Right atrium auricular region (tissue), 2 donors: ENCODE measurements at regions not wholly inside any gene's neighbourhood (a gene's known extent, or its start where the extent isn't known, plus 50 kb on each side); places are given as distances from the start of the nearest gene placed in this dataset.

ENCODE experiments used
- DNase-seq: peaks from one replicate; pipeline ENCODE4 v3.0.0-alpha.2; 2019; ENCODE audit warnings: low spot score
- H3K27ac ChIP-seq, 2 donors: fragments of 200-600 bp; sonication (generic); 1 replicate in 1 of 2; 2 replicates in 1 of 2; pipeline ENCODE4 v1.5.1; 2016 to 2019
- H3K27me3 ChIP-seq, 2 donors: fragments of 200-600 bp; sonication (generic); one replicate each; pipeline versions ENCODE4 v1.5.1 to v1.6.0; 2017 to 2019
- H3K36me3 ChIP-seq: fragments of 200-600 bp; sonication (generic); one replicate; pipeline ENCODE4 v1.5.1; 2016
- H3K4me1 ChIP-seq, 2 donors: fragments of 200-600 bp; sonication (generic); one replicate each; pipeline versions ENCODE4 v1.5.1 to v1.6.0; 2017 to 2019
- H3K4me3 ChIP-seq, 2 donors: fragments of 200-600 bp; sonication (generic); 1 replicate in 1 of 2; 2 replicates in 1 of 2; pipeline ENCODE4 v1.5.1; 2017 to 2019; ENCODE audit warnings: mild to moderate bottlenecking in 1 of 2, moderate library complexity in 1 of 2
- H3K9me3 ChIP-seq, 2 donors: fragments of 200-600 bp; sonication (generic); one replicate each; pipeline ENCODE4 v1.5.1; 2019
- TF ChIP-seq, protein P1 (sequence below), 2 donors: fragments of 200-600 bp; sonication (generic); IDR thresholded peaks; one replicate each; pipeline ENCODE4 v1.5.1; 2019; ENCODE audit warnings: antibody characterized with exemption in 2 of 2

DNA sequence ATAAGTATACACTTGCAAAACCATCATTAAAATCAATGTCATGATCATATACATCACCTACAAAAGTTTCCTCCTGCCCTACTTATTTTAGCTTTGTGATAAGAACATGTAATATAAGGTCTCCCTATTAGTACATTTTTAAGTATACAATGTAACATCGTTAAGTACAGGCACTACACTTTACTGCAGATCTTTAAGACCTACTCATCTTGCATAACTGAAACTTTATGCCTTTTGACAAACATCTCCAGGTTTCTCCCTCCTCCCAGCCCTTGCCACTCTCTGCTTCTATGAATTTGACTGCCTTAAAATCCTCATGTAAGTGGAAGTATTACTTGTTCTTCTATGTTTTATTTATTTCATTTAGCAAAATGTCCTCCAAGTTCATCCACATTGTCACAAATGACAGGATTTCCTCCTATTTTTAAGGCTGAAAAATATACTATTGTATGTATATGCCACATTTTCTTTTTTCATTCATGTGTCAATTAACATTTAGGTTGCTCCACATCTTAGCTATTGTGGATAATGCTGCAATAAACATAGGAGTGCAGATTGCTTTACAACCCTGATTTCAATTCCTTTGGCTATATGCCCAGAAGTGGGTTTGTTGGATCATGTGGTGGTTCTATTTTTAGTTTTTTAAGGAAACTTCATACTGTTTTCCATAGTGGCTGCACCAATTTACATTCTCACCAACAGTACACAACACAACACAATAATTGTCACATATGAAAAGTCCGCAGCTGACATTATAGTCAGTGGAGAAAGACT, 471.1 kb upstream of the ANO3 start:
- TF ChIP-seq, protein P1, sequence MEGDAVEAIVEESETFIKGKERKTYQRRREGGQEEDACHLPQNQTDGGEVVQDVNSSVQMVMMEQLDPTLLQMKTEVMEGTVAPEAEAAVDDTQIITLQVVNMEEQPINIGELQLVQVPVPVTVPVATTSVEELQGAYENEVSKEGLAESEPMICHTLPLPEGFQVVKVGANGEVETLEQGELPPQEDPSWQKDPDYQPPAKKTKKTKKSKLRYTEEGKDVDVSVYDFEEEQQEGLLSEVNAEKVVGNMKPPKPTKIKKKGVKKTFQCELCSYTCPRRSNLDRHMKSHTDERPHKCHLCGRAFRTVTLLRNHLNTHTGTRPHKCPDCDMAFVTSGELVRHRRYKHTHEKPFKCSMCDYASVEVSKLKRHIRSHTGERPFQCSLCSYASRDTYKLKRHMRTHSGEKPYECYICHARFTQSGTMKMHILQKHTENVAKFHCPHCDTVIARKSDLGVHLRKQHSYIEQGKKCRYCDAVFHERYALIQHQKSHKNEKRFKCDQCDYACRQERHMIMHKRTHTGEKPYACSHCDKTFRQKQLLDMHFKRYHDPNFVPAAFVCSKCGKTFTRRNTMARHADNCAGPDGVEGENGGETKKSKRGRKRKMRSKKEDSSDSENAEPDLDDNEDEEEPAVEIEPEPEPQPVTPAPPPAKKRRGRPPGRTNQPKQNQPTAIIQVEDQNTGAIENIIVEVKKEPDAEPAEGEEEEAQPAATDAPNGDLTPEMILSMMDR (IDR thresholded peaks at IDR 0.05), result no peak
- Histone ChIP-seq H3K9me3 (no peaks in the 10 kb centered on the region), H3K27ac (no peak overlapping the region)

GRCh38 chr11:25862159-25862558, 469.8 kb upstream of the ANO3 start:
- Histone ChIP-seq H3K4me3 (no peak overlapping the region), H3K4me1 (no peaks in the 10 kb centered on the region), H3K36me3 (no peaks in the 10 kb centered on the region), H3K27ac (no peak overlapping the region), H3K9me3 (no peaks in the 10 kb centered on the region), H3K27me3 (no peaks in the 10 kb centered on the region)
- TF ChIP-seq, protein P1 (IDR thresholded peaks at IDR 0.05), result no peak
- DNase-seq, result no peak

More for the DNA sequence above, 471.1 kb upstream of the ANO3 start:
- H3K4me1 ChIP-seq, result no peaks in the 10 kb centered on the region
- no peaks in the 10 kb centered on the region for H3K27me3 ChIP-seq
- H3K36me3 ChIP-seq, result no peaks in the 10 kb centered on the region
- DNase-seq, result no peak
- no peak overlapping the region for H3K4me3 ChIP-seq

- no peak overlapping the region for H3K4me3 ChIP-seq
- H3K27me3 ChIP-seq, result no peaks in the 10 kb centered on the region
- no peak for DNase-seq
- H3K36me3 ChIP-seq, result no peaks in the 10 kb centered on the region
- no peaks in the 10 kb centered on the region for H3K4me1 ChIP-seq
- no peak overlapping the region for H3K27ac ChIP-seq
- no peaks in the 10 kb centered on the region for H3K9me3 ChIP-seq
- TF ChIP-seq, protein P1 (IDR thresholded peaks at IDR 0.05), result no peak
Measured at GRCh38 chr11:25863986-25864385, 467.9 kb upstream of the ANO3 start.

DNA sequence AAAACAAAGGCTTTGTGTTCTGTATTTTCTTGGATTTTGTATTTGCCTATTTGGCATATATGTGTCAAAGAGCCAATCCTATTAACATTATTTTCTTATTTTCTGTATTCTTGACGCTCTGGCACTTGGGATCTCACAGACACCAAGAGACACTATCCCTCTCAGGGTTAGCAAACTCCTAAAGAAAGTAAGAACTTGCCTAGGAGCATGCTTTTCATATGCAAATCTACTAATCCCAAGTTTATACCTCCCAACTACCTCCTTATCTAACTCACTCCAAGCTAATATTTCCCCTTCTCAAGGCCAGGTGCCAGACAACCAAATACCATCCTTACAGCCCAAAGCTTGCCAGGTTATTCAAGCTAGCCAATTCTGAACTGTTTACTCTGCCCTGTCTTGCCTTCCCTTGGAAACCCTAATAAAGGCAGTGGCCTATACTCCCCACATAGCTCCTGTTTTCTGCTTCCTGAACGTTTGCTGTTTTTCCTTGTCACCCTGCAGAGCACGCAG, 455.4 kb upstream of the ANO3 start:
- H3K9me3 ChIP-seq, result no peaks in the 10 kb centered on the region
- H3K27me3 ChIP-seq, result no peaks in the 10 kb centered on the region
- TF ChIP-seq, protein P1 (IDR thresholded peaks at IDR 0.05), result no peak
- H3K4me1 ChIP-seq, result no peaks in the 10 kb centered on the region
- H3K27ac ChIP-seq, result no peak overlapping the region
- no peaks in the 10 kb centered on the region for H3K36me3 ChIP-seq
- no peak for DNase-seq
- no peak overlapping the region for H3K4me3 ChIP-seq

DNA sequence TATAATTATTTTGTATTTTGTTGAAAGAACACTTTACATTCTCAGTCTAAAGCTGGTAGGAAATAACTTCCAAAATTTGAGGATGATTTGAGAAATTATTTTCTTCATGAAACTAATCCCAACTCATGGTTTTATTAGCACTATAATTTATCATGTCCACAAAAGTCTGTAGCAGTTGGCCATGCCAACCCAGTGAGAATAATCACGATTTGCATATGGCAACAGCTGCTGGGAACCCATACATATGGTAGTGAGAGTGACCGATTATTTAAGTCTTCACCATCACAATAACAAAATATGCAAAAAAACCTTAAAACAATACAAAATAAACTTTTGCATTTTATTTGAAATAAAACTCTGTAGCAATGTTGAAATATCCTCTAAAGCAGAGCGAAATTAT, 445.9 kb upstream of the ANO3 start:
- no peak overlapping the region for H3K4me3 ChIP-seq
- TF ChIP-seq, protein P1 (IDR thresholded peaks at IDR 0.05), result no peak
- no peaks in the 10 kb centered on the region for H3K4me1 ChIP-seq
- H3K9me3 ChIP-seq, result no peaks in the 10 kb centered on the region
- no peak for DNase-seq
- H3K27ac ChIP-seq, result no peak overlapping the region
- H3K36me3 ChIP-seq, result no peaks in the 10 kb centered on the region
- H3K27me3 ChIP-seq, result no peaks in the 10 kb centered on the region
